RWPE1 (cell line): ENCODE measurements at regions not wholly inside any gene's neighbourhood (a gene's known extent, or its start where the extent isn't known, plus 50 kb on each side); places are given as distances from the start of the nearest gene placed in this dataset.

ENCODE experiments used
- CTCF ChIA-PET: fragments of 350-600 bp; sonication (Branson Sonifier 250); formaldehyde crosslinking; extraction: SDS; loops from one replicate; lab custom pipeline; 2021; lab: Yijun Ruan, JAX
- POLR2A ChIA-PET: fragments of 400-600 bp; formaldehyde crosslinking; extraction: SDS; loops from one replicate; lab custom pipeline; 2020; ENCODE audit warnings: antibody characterized with exemption; ENCODE audit not compliant: low non-redundant PET; lab: Yijun Ruan, JAX
- DNase-seq: peaks from one replicate; pipeline ENCODE4 v3.0.0; 2012; ENCODE audit warnings: low spot score
- H3K27ac ChIP-seq: fragments of 450-650 bp; 2 replicates; pipeline ENCODE4 v1.5.1; 2017
- CTCF ChIP-seq: fragments of 450-650 bp; conservative IDR thresholded peaks from 2 replicates; pipeline ENCODE4 v1.5.1; 2017; ENCODE audit warnings: low read depth, mild to moderate bottlenecking

GRCh38 chr17:53150101-53150698 is 672.5 kb upstream of the KIF2B start:
- DNase-seq, result peak; percentile 2
- no peak for TF ChIP-seq CTCF
- ChIA-PET POLR2A (no interaction called here), CTCF (no interaction called here)
- no peak overlapping the region for H3K27ac ChIP-seq

DNA sequence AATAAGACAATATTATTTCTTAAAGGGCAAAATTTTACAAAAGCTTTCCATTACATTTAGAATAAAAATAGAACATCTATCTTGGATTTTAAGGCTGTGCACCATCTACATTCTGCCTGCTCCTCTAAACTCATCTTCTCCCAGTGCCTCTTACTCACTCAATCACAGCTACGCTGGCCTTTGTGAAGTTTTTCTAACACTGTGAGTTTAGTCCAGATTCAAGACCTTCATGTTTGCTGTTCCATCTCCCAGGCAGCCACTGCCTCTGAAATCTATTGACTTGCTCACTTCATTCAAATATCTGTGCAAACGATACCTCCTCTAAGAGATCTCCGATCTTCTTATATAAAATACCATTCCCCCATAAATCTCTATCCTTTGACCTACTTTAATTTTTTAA is 673.4 kb upstream of the KIF2B start:
- ChIA-PET POLR2A (no interaction called here), CTCF (no interaction called here)
- H3K27ac ChIP-seq, result no peak overlapping the region
- DNase-seq, result no peak
- no peak for TF ChIP-seq CTCF

DNA sequence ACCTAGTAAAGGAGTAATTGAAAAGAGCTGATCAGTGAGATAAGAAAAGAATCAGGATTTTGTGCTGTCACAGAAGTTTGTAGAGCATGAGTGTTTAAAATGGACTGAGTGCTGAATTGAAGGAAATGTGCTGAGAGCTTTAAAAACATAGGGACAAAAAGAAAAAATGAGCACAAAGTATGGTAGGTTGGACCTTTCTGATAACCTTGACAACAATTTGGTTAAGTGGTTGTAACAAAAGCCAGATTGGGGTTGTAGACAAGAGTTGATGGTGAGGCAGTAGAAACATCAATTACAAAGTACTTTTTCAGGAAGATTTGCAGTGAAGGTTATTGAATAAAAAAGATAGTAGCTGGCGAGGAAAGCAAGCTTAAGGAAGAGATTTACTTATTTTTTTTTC is 674.7 kb upstream of the KIF2B start:
- CTCF ChIA-PET, result no interaction called here
- no peak for TF ChIP-seq CTCF
- POLR2A ChIA-PET, result no interaction called here
- DNase-seq, result no peak
- no peak overlapping the region for H3K27ac ChIP-seq

GRCh38 chr17:53142890-53143289 is 679.8 kb upstream of the KIF2B start:
- ChIA-PET CTCF (interaction anchor here (0.6 kb wide), 1 partner anchor 1279 kb away, joined by 3 read pairs; no protein-coding TSS in a partner anchor), POLR2A (no interaction called here)
- no peak for DNase-seq
- no peak for TF ChIP-seq CTCF
- no peak overlapping the region for H3K27ac ChIP-seq

GRCh38 chr17:53141731-53142130 is 681.0 kb upstream of the KIF2B start:
- no peak for DNase-seq
- no peak overlapping the region for H3K27ac ChIP-seq
- TF ChIP-seq CTCF, result no peak
- ChIA-PET CTCF (no interaction called here), POLR2A (no interaction called here)

DNA sequence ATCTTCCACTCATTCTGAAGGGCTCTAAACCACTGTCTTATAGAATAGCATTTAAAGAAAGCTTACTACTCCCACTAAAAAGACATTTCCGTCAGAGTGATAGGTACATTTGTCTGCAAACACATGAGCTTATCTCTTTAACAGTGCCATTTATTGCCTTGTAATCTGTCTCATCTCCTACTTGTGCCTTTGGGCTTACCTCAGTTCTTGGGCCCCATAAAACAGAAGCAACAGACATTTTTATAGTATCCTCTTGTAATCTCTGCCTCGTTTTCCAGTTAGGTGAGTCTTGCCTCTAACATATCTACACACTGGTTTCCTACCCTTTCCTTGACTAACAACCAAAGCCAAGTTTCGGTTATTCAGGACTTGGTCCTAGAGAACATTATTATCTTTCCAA is 681.4 kb upstream of the KIF2B start:
- DNase-seq, result no peak
- ChIA-PET CTCF (no interaction called here), POLR2A (no interaction called here)
- TF ChIP-seq CTCF, result no peak
- H3K27ac ChIP-seq, result no peak overlapping the region
